ENCODE measurements at regions not wholly inside any gene's neighbourhood (a gene's known extent, or its start where the extent isn't known, plus 50 kb on each side); places are given as distances from the start of the nearest gene placed in this dataset.

GRCh38 chrX:107507093-107507743 is 57.8 kb downstream of the FRMPD3 start (continued):
- TF ChIP-seq, protein P1, sequence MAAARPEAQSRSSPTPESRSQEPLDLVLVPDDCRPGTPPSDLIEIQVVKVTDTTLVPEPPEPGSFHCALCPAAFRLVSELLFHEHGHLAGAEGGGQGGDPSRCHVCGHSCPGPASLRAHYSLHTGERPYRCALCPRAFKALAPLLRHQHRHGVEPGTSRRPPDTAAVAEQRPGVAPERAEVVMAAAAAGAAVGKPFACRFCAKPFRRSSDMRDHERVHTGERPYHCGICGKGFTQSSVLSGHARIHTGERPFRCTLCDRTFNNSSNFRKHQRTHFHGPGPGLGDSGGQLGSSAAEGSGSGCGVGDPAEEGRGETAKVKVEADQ (CRISPR knock-in tag; IDR thresholded peaks at IDR 0.05; ENCODE audit: borderline replicate concordance), result no peak
- TF ChIP-seq TCF12 (IDR thresholded peaks at IDR 0.05) (no peak), TCF12 (CRISPR knock-in tag; IDR thresholded peaks at IDR 0.05) (no peak), ZNF143 (CRISPR knock-in tag; IDR thresholded peaks at IDR 0.05) (no peak), GPBP1L1 (CRISPR knock-in tag; IDR thresholded peaks at IDR 0.05) (no peak)

DNA sequence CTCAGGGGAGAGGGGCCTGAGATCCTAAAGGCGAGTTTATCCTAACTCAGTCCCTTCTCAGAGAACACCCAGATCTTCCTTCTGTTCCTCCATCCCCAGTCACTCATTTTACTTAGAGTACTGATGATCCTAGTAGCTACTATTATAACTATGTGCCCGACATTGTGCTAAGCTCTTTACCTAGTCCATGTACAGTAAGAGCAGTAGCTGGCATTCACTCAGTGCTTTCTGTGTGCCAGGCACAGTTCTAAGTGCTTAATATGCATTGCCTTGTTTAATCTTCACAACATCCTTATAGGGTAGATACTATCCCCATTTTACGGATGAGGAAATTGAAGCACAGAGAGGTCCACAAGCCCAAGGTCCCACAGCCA is 58.3 kb downstream of the FRMPD3 start:
- WGBS (ENCODE audit: low lambda C conversion rate), result 78% methylated on average over 3 of the region's 3 CpGs
- Histone ChIP-seq H4K20me1 (ENCODE audit: insufficient read depth, low read length) (no peaks in the 10 kb centered on the region), H3K9ac (ENCODE audit: insufficient read depth, low read depth, low read length) (no peak overlapping the region), H3K27me3 (ENCODE audit: control insufficient read depth in 1 of 2, insufficient read depth in 2 of 2, low read length in 2 of 2) (peaks cover 0 to 28% of the 10 kb centered on the region in 2 experiments; a peak in 1 of 5 replicates), H3K36me3 (replicated peaks in 1 of 2; ENCODE audit: control insufficient read depth in 1 of 2, insufficient read depth in 2 of 2, low read length in 2 of 2) (no peaks in the 10 kb centered on the region), H3K4me2 (ENCODE audit: low read depth, low read length) (no peak overlapping the region), H3K9me3 (ENCODE audit: low read length) (no peaks in the 10 kb centered on the region), H3K27ac (ENCODE audit: extremely low read length, insufficient read depth, low read length) (no peak overlapping the region), H2AFZ (ENCODE audit: low read length) (no peak overlapping the region), H3K4me3 (replicated peaks in 1 of 3; ENCODE audit: insufficient read depth in 1 of 3, low read depth in 2 of 3, low read length in 3 of 3) (no peak overlapping the region), H3K4me1 (ENCODE audit: insufficient read depth, low read length) (no peaks in the 10 kb centered on the region), H3K79me2 (ENCODE audit: insufficient read depth, low read length) (no peaks in the 10 kb centered on the region)
- intact Hi-C loops (cut with micrococcal nuclease; ENCODE audit: unreplicated experiment) (no loop called here), in situ Hi-C loops (cut with HindIII; ENCODE audit: extremely low pct_ligation_motif_present, low pct_unique_long_range_greater_than_20kb) (no loop called here)
- POLR2A ChIA-PET, result no interaction called here
- TF ChIP-seq MIXL1 (CRISPR knock-in tag; IDR thresholded peaks at IDR 0.05) (no peak), ZNF354B (CRISPR knock-in tag; IDR thresholded peaks at IDR 0.05) (no peak), ZNF841 (CRISPR knock-in tag; IDR thresholded peaks at IDR 0.05; ENCODE audit: borderline replicate concordance) (no peak), KMT2B (CRISPR knock-in tag; IDR thresholded peaks at IDR 0.05) (no peak), RFXAP (CRISPR knock-in tag; IDR thresholded peaks at IDR 0.05; ENCODE audit: borderline replicate concordance) (no peak), SALL2 (CRISPR knock-in tag; IDR thresholded peaks at IDR 0.05) (no peak), XBP1 (CRISPR knock-in tag; IDR thresholded peaks at IDR 0.05) (no peak), ZBTB4 (CRISPR knock-in tag; IDR thresholded peaks at IDR 0.05; ENCODE audit: borderline replicate concordance) (no peak), ZNF557 (CRISPR knock-in tag; IDR thresholded peaks at IDR 0.05) (no peak), ZNF180 (CRISPR knock-in tag; IDR thresholded peaks at IDR 0.05; ENCODE audit: borderline replicate concordance, low read depth) (no peak), ZNF564 (CRISPR knock-in tag; IDR thresholded peaks at IDR 0.05) (no peak), MYC (CRISPR knock-in tag; IDR thresholded peaks at IDR 0.05; ENCODE audit: borderline replicate concordance) (no peak), ZNF382 (CRISPR knock-in tag; IDR thresholded peaks at IDR 0.05; ENCODE audit: borderline replicate concordance) (no peak), TP53 (CRISPR knock-in tag; conservative IDR thresholded peaks at IDR 0.05) (no peak)
- BruUV-seq (replicated peaks), result no TSS peak
- no peak for FAIRE-seq
- CTCF ChIA-PET (ENCODE audit: low intra/inter-chr PET ratio, low total read pairs), result no interaction called here
- no peak for DNase-seq (ENCODE audit: low spot score)
- no peak for ATAC-seq

Data from HepG2 (cell line).